Thymus (tissue), 11 donors: ENCODE measurements at regions not wholly inside any gene's neighbourhood (a gene's known extent, or its start where the extent isn't known, plus 50 kb on each side); places are given as distances from the start of the nearest gene placed in this dataset.
"Not testable (repeated sequence)": the region's sequence is repeated elsewhere in the genome, so short reads cannot be mapped to it uniquely, and the experiment has no call there.

Experiments
- DNase-seq, 9 donors: peaks; one replicate each; pipeline ENCODE4 v3.0.0-alpha.2; 2013; ENCODE audit warnings: low spot score in 9 of 9, low read depth in 6 of 9, missing footprints in 1 of 9
- H3K27ac ChIP-seq, 2 donors: one replicate each; pipeline ENCODE4 v1.5.1; 2013; ENCODE audit warnings: control low read depth in 1 of 2, low read depth in 1 of 2, low read length in 1 of 2, mild to moderate bottlenecking in 1 of 2, moderate library complexity in 1 of 2
- H3K27me3 ChIP-seq, 2 donors: one replicate each; pipeline ENCODE4 v1.5.1; 2013; ENCODE audit warnings: low read length in 1 of 2; ENCODE audit not compliant: control insufficient read depth in 2 of 2, insufficient read depth in 1 of 2
- H3K36me3 ChIP-seq, 2 donors: one replicate each; pipeline ENCODE4 v1.5.1; 2013; ENCODE audit warnings: low read length in 1 of 2, mild to moderate bottlenecking in 1 of 2, moderate library complexity in 1 of 2; ENCODE audit not compliant: control insufficient read depth in 2 of 2, insufficient read depth in 2 of 2
- H3K4me1 ChIP-seq, 2 donors: one replicate each; pipeline ENCODE4 v1.5.1; 2013; ENCODE audit warnings: low read length in 2 of 2; ENCODE audit not compliant: control insufficient read depth in 2 of 2, insufficient read depth in 2 of 2
- H3K4me3 ChIP-seq, 2 donors: one replicate each; pipeline ENCODE4 v1.5.1; 2013; ENCODE audit warnings: low read length in 2 of 2, control low read depth in 1 of 2, mild to moderate bottlenecking in 1 of 2
- H3K9me3 ChIP-seq, 2 donors: one replicate each; pipeline ENCODE4 v1.5.1; 2013; ENCODE audit warnings: low read length in 1 of 2, mild to moderate bottlenecking in 1 of 2; ENCODE audit not compliant: control insufficient read depth in 2 of 2, insufficient read depth in 1 of 2
- WGBS: extraction: QIAGEN DNeasy Blood & Tissue Kit; methylation state at CpG from one replicate; pipeline ENCODE4 v1.1.7; 2013; 5-methylcytosine and 5-hydroxymethylcytosine counted together
- donor health status: healthy.

DNA sequence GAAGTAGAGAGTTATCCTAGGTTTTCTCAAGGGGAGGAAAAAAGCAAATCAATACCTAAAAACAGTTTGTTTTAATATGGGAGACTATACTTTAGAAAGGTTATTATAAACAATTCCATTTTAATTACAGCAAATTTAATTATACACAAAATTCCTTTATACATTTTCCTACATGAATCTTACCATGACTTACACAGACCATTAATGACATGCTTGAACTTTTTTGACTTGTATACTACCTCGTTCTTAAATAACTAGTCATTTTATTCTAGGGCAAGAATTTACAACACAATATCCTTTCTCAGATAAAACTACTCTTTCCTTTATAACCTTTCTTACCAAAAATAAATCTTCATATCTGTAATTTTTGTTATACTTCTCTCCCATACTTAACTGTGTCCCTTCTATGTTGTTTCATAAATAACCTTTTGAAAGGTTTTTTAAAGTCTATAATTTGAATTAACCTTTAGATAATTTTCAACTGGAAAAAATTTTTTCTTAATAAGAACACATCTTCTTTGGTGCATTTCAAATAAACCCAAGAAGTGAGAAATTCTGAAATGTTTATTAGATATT lies 729.4 kb downstream of the TENT5A start:
- Histone ChIP-seq H3K36me3 (no peaks in the 10 kb centered on the region), H3K4me1 (no peaks in the 10 kb centered on the region), H3K9me3 (peaks cover 0 to 10% of the 10 kb centered on the region in 2 donors), H3K27me3 (no peaks in the 10 kb centered on the region), H3K27ac (no peak overlapping the region), H3K4me3 (no peak overlapping the region)
- 78% methylated on average over 1 of the region's 1 CpG for WGBS
- no peak for DNase-seq

DNA sequence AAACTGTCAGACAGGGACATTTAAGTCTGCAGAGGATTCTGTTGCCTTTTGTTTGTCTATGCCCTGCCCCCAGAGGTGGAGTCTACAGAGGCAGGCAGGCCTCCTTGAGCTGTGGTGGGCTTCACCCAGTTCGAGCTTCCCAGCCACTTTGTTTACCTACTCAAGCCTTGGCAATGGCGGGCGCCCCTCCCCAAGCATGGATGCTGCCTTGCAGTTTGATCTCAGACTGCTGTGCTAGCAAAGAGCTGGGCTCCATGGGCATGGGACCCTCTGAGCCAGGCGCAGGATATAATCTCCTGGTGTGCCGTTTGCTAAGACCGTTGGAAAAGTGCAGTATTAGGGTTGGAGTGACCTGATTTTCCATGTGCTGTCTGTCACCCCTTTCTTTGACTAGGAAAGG lies 734.9 kb downstream of the TENT5A start:
- WGBS, result 90% methylated on average over 6 of the region's 6 CpGs
- H3K36me3 ChIP-seq, H3K27ac ChIP-seq, H3K27me3 ChIP-seq, H3K4me3 ChIP-seq, H3K4me1 ChIP-seq, DNase-seq: not testable (repeated sequence)
- peaks cover 0 to 16% of the 10 kb centered on the region in 2 donors for H3K9me3 ChIP-seq

DNA sequence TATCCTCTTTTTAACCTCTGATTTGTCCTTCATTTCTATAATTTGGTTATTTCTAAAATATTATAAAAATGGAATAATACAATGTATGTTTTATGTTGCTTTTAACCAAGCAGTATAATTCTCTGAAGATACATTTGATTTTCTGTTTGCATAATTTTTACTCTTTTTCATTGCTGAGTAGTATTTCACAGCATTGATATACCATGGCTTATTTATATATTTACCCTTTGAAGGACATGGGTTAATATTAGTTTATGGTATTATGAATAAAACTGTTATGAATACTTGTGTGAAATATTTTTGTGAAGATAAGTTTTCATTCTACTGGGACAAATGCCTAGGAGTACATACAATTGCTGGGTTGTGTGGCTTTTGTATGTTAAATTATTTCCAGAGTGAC lies 748.6 kb downstream of the TENT5A start:
- Histone ChIP-seq H3K27me3 (no peaks in the 10 kb centered on the region), H3K36me3 (no peaks in the 10 kb centered on the region), H3K9me3 (peaks cover 0 to 4% of the 10 kb centered on the region in 2 donors), H3K4me1 (no peaks in the 10 kb centered on the region), H3K4me3 (no peak overlapping the region), H3K27ac (no peak overlapping the region)
- no peak for DNase-seq

DNA sequence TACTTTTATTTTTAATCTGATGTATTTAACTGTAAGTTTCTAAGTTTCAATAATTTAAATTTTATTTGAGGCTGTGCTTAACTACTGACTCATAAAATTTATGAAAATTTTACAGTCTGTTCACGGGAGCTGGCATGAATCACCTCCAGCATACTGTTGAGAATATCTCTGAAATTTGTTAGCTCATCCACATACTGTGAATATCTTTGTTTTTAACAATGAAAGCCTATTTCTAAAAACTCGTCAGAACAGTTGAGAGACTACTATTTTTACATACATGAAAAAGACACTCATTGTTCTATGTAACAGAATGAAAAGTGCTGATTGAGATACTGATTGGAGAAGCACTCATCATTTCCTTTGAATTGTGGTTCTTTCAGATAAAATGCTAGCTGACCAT lies 749.3 kb downstream of the TENT5A start:
- no peak for DNase-seq
- peaks cover 0 to 4% of the 10 kb centered on the region in 2 donors for H3K9me3 ChIP-seq
- H3K4me1 ChIP-seq, result no peaks in the 10 kb centered on the region
- H3K36me3 ChIP-seq, result no peaks in the 10 kb centered on the region
- H3K27me3 ChIP-seq, result no peaks in the 10 kb centered on the region
- WGBS, result 89% methylated on average over 2 of the region's 2 CpGs
- H3K27ac ChIP-seq, result no peak overlapping the region
- no peak overlapping the region for H3K4me3 ChIP-seq

DNA sequence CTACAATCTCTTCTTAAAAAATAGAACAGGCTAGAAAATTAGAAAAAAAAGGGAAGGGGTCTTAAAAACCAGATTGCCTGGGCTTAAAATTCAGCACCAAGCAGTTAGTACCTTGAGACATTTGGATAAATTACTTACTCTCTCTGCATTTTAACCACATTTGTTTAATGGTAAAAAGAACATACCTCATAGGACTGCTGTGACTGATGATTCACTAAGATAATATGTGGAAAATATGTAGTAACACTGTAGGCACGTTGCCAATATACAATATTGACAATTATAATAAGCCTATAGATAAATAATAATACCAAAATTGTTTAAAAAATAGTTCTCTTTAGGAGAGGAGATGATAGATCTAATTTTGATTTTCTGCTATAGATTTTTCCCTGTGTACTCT lies 750.4 kb downstream of the TENT5A start:
- peaks cover 0 to 4% of the 10 kb centered on the region in 2 donors for H3K9me3 ChIP-seq
- no peak overlapping the region for H3K4me3 ChIP-seq
- no peaks in the 10 kb centered on the region for H3K4me1 ChIP-seq
- 64% methylated on average over 1 of the region's 1 CpG for WGBS
- H3K27ac ChIP-seq, result no peak overlapping the region
- H3K36me3 ChIP-seq, result no peaks in the 10 kb centered on the region
- no peaks in the 10 kb centered on the region for H3K27me3 ChIP-seq
- no peak for DNase-seq

DNA sequence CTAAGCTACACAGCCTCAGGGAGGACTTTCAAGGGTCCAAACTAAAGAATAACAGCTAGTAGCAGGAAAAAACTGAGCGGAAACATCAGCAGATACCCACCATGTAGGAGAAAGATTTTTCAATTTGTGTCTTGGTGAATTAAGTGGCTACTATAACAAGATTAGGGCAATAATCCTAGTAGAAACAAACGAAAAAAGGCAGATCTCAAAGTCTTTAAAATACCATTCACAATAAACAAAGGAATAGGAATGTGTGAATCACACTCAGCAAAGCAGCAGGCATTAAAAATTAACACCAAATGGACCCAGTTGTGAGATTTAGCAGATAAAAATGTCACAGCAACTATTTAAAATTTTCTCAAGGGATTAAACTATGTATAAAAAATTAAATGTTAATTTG lies 761.2 kb downstream of the TENT5A start:
- no peak overlapping the region for H3K27ac ChIP-seq
- 65% methylated on average over 2 of the region's 2 CpGs for WGBS
- no peaks in the 10 kb centered on the region for H3K36me3 ChIP-seq
- H3K4me3 ChIP-seq, result no peak overlapping the region
- DNase-seq, result no peak
- H3K4me1 ChIP-seq, result no peaks in the 10 kb centered on the region
- no peaks in the 10 kb centered on the region for H3K9me3 ChIP-seq
- no peaks in the 10 kb centered on the region for H3K27me3 ChIP-seq

DNA sequence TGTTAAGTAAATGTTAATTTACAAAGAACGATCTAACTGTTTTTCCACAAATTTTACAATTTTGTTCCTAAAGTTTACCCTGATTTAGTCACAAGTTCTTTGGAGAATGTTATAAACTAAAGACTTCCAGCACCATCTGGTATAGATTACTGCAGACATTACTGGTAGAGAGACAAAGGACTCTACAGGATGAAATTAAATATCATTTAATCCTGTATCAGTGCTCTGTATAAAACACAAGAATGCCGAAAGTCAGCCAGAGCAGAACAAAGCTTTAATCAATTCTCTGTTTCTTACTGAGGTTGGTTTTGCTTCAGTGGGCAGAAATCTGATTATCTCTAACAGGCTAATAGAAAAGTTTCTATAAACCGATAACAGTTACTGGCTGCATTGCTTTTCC lies 763.6 kb downstream of the TENT5A start:
- 94% methylated on average over 3 of the region's 3 CpGs for WGBS
- Histone ChIP-seq H3K36me3 (no peaks in the 10 kb centered on the region), H3K4me3 (no peak overlapping the region), H3K27me3 (no peaks in the 10 kb centered on the region), H3K27ac (no peak overlapping the region), H3K4me1 (no peaks in the 10 kb centered on the region), H3K9me3 (no peaks in the 10 kb centered on the region)
- no peak for DNase-seq

DNA sequence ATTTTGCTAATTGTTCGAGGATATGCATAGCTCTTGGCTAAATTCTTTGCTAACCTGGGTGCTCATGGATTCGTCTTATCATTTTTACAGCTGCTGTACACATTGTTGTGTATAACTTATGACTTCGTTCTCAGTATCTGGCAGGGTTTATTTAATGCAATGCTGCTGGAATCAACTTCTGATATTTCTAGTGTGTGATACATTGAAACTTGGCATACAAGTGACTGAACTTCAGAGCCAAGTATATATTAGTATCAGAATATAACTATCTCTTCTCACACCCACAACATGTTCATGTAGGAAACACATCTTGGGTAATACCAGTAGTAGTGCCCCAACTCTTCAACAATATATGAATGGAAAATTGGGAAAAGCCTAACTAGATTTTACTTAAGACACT lies 764.2 kb downstream of the TENT5A start:
- no peaks in the 10 kb centered on the region for H3K27me3 ChIP-seq
- no peak for DNase-seq
- H3K9me3 ChIP-seq, result no peaks in the 10 kb centered on the region
- no peak overlapping the region for H3K4me3 ChIP-seq
- H3K36me3 ChIP-seq, result no peaks in the 10 kb centered on the region
- H3K27ac ChIP-seq, result no peak overlapping the region
- H3K4me1 ChIP-seq, result no peaks in the 10 kb centered on the region
- 90% methylated on average over 3 of the region's 3 CpGs for WGBS

DNA sequence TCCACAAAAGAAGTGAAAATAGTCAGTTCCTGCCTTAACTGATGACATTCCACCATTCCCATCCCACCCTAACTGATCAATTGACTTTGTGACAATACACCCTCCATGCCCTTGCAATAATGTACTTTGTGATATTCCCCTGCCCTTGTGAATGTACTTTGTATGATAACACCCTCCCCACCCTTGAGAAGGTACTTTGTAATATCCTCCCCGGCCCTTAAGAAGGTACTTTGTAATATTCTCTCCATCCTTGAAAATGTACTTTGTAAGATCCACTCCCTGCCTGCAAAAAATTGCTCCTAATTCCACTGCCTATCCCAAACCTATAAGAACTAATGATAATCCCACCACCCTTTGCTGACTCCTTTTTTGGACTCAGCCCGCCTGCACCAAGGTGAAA lies 771.3 kb downstream of the TENT5A start:
- not testable (repeated sequence) for H3K4me1 ChIP-seq, DNase-seq, H3K36me3 ChIP-seq, H3K27ac ChIP-seq, H3K4me3 ChIP-seq, H3K9me3 ChIP-seq, H3K27me3 ChIP-seq
- 96% methylated on average over 2 of the region's 2 CpGs for WGBS

DNA sequence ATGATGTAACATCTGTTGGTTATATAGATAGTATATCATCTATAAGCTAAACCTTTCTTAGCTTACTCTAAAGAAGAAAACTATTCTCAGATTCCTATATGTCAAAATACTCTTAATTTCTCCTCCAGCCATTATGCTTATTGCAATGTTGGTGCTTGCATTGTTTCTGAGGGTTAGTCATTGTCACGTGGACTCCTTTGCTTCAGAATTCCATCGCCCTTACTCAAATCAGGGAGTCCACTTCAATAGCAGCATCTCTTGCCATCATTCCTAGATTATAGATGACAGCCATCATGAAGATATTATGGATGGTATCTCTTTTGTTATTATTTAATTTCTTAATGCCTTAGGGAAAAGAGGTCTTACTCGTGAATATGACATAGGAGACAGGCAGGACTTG lies 776.1 kb downstream of the TENT5A start:
- Histone ChIP-seq H3K4me3 (no peak overlapping the region), H3K27me3 (no peaks in the 10 kb centered on the region), H3K27ac (no peak overlapping the region), H3K4me1 (no peaks in the 10 kb centered on the region), H3K36me3 (no peaks in the 10 kb centered on the region), H3K9me3 (no peaks in the 10 kb centered on the region)
- no peak for DNase-seq
- 92% methylated on average over 3 of the region's 3 CpGs for WGBS
